HG03045 (cell line): ENCODE measurements at regions not wholly inside any gene's neighbourhood (a gene's known extent, or its start where the extent isn't known, plus 50 kb on each side); places are given as distances from the start of the nearest gene placed in this dataset.
"Not testable (repeated sequence)": the region's sequence is repeated elsewhere in the genome, so short reads cannot be mapped to it uniquely, and the experiment has no call there.

Experiments used
- ATAC-seq: cut with Tn5 transposase; IDR thresholded peaks from one replicate; pipeline ENCODE4 v1.9.1; 2021; ENCODE audit warnings: mild to moderate bottlenecking, moderate library complexity; ENCODE audit not compliant: unreplicated experiment

DNA sequence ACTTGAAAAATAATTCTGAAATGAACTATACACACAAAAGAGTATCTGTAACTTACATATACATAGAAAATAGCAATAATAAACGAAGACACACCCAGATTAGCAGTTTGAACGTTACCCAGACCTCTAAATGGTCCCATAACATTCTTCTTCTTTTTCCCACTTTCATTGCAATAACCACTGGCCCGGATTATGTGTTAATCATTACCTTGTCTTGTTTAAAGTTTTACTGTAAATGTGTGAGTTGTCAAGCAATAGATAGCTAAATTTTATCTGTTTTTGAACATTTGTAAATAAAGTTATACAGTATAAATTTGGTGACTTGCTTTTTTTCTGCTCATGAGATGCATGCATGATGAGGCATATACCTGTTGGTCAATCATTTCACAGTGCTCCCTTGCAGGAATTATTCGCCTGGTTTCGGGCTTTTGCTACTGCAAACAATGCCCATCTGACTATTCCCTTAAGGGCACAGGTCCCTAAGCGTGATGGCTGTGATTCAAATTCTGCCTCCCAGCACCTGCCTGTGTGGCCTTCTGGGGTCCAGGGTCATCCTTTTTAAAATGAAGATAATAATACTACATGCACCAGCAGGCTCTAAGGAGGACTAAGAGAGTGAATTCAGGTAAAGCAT lies 66.1 kb downstream of the GADD45G start:
- ATAC-seq: no peak

- no peak for ATAC-seq
Observed at GRCh38 chr9:89674667-89675057, 69.8 kb downstream of the GADD45G start.

DNA sequence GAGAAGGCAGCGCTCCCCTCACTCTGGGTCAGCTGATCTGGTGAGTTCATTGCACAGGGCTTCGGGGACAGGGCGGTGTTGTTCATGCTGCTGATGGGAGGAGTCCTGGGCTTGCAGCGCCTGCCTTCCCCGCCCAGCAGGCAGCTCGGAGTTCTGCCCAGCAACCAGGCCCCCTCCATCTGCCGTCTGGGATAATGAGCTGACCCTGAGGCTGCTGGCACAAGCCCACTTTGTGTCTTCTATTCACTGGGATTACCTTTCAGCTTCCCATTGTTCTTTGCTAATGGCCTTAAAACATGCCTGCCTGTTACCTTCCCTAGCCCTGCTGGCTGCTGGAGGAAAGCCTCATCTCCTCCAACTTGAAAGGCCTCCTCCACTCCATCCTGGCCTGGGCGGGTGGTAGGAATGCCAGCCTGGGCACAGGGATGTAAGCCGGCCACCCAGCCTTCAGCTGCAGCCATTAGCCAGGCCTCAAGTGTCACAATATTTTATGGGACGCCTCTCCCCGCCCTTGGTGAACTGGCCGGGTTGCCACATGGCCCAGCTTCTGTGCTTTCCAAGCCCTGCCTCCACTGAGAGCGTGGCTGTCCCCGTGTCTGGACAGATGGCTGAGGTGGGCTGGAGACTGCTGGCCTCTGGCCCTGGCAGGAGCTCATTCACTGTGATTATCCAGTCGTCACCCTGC lies 70.4 kb downstream of the GADD45G start:
- ATAC-seq: no peak

GRCh38 chr9:89676281-89676680 lies 71.5 kb downstream of the GADD45G start:
- ATAC-seq: no peak

DNA sequence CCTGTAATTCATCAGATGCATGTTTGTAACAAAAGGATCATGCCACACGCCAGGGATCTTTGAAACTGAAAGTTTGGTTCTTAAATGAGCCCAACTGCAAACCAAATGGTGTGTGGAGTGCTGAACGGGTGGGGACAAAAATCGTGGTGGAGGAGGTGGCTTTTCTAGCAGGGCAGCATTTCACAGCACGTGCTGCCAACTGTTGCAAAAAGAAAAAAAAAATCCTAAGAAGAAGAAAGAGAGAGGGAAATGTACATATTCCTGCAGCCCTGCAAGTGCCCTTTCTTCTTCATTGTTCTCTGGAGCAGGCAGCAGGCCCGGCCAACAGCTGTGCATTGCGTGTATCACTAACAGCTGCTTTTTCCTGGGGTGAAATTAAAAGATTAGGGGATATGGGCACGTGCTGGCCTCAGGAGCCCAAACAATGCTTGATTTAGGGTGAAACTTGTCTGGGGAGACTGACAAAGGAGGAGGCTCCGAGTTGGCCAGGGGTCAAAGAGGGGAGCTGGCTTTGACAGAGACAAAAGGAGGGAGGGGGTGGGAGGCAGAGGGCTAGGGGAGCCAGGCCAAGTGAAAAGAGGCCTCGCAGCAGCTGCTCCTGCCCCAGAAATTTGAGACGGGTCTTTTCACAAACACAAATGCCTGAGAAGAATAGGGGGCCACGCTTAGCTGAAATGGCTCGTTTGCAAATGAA lies 73.0 kb downstream of the GADD45G start:
- no peak for ATAC-seq

DNA sequence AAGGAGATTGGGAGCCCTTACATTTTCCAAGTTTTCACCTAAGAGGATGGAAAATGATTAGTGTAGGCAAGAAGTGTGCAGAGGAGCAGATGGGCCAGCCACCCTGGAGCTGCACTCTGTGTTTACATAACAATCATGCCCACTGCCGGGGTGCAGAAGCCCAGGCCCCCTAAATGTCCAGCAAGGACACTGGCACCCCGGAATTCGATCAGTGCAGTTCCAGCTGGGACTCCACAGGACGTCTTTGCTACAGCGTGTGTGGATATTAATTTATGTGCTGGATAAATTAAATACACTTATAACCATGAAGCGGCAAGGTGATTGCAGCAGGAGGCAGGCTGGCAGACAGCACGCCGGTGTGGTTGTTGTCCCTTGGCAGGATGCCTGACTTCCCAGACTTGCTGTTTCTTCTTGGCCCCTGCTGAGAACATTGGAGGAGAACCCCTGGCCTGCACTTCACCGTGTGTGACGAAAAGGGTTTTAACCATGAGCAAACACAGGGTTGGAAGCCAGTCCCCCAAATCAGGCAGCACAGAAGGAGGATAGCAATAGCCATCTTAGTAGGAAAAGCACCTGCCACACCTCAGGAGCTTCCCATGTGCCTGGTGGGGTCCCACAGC lies 73.7 kb downstream of the GADD45G start:
- ATAC-seq: no peak

- no peak for ATAC-seq
Observed at GRCh38 chr9:89679016-89679415, 74.2 kb downstream of the GADD45G start.

- ATAC-seq: no peak
Observed at GRCh38 chr9:89679581-89679980, 74.8 kb downstream of the GADD45G start.

GRCh38 chr9:89680547-89681467 lies 76.0 kb downstream of the GADD45G start:
- no peak for ATAC-seq

GRCh38 chr9:89681468-89681859 lies 76.7 kb downstream of the GADD45G start:
- not testable (repeated sequence) for ATAC-seq

- no peak for ATAC-seq
Observed at GRCh38 chr9:89683626-89684025, 78.8 kb downstream of the GADD45G start.

GRCh38 chr9:89684218-89684617 lies 79.4 kb downstream of the GADD45G start:
- no peak for ATAC-seq

GRCh38 chr9:89684912-89685636 lies 80.3 kb downstream of the GADD45G start:
- no peak for ATAC-seq

GRCh38 chr9:89685698-89686097 lies 80.9 kb downstream of the GADD45G start:
- ATAC-seq: no peak

DNA sequence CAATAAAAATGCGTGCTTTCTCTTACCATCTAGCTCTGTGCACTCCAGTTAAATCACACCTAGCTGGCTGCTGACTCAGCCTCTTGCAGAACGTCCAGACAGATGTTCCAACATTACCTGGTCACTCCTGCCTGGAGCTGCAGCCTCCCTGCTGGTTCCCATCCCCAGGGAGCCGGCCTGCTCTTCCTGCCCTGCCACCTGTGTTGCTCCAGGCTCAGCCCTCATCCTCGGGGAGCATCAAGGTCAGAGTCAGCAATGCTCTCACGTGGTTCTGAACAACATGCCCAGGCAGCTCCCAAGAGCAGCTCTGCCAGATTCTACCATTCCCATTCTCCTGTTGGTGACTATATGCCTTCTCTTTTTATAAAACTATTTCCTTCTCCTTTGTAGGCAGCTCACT lies 81.3 kb downstream of the GADD45G start:
- ATAC-seq: no peak

DNA sequence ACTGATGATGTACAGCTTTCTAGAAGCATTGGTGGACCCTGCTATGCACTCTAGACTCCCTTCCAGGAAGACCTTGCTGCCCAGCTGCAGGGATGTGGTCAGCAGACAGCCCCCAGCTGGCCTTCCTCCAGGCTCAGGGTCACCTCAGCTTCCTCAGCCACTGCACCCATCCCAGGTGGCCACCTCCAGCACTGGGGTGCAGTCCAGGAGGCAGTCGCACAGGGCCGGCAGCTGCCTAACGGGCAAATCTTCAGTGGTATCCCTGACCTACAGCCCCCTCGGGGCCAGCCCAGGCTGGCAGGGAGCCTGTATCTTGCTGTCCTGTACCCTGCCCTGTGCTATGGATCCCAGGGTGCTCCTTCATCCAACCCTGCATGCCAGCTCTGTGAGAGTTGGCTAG lies 81.8 kb downstream of the GADD45G start:
- ATAC-seq: no peak

GRCh38 chr9:89687188-89687587 lies 82.4 kb downstream of the GADD45G start:
- ATAC-seq: no peak

GRCh38 chr9:89687848-89688247 lies 83.0 kb downstream of the GADD45G start:
- no peak for ATAC-seq

- ATAC-seq: not testable (repeated sequence)
Observed at GRCh38 chr9:89689321-89689720, 84.5 kb downstream of the GADD45G start.

- peak; percentile 89 for ATAC-seq
Observed at GRCh38 chr9:89690334-89690912, 85.6 kb downstream of the GADD45G start.
